ENCODE measurements at regions not wholly inside any gene's neighbourhood (a gene's known extent, or its start where the extent isn't known, plus 50 kb on each side); places are given as distances from the start of the nearest gene placed in this dataset.

GRCh38 chr3:165613014-165613413 is 224.2 kb downstream of the BCHE start:
- FAIRE-seq = no peak
- dilution Hi-C loops (cut with MboI; ENCODE audit: extremely low pct_ligation_motif_present, low sequenced_read_pairs) = no loop called here
- no peaks in the 10 kb centered on the region for H4K20me1 ChIP-seq (ENCODE audit: control insufficient read depth, extremely low read depth, insufficient read depth, low read length)

DNA sequence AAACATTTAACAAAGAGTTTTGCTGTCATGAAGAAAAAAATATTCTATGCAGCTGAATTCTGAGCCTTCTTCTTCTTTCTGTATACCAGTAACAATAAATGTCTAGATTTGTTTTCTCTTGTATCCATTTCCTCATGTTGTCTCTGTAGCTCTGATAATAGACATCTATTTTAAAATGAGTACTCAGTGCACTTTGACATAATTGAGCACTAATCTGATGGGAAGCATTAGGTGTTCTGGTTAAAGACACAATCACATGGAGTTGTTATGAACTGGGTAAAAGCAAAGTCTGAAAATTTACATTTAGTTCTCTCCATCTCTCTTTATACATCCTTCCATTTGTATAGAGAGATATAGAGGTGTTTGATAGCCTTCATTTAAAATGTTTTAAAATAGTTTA is 230.0 kb downstream of the BCHE start:
- Histone ChIP-seq H3K9me1 (ENCODE audit: control insufficient read depth, extremely low read depth, insufficient read depth, low read length) (no peaks in the 10 kb centered on the region), H3K9me3 (ENCODE audit: control insufficient read depth, low read depth, low read length) (no peaks in the 10 kb centered on the region), H2AFZ (ENCODE audit: control insufficient read depth, low read length) (no peak overlapping the region), H3K27ac (ENCODE audit: control insufficient read depth, insufficient read depth, low read length) (no peak overlapping the region), H3K79me2 (ENCODE audit: control insufficient read depth, insufficient read depth, low read length) (no peaks in the 10 kb centered on the region), H3K4me3 (ENCODE audit: control insufficient read depth in 2 of 3, extremely low read depth in 1 of 3, insufficient read depth in 2 of 3, low read depth in 1 of 3, low read length in 3 of 3) (no peak overlapping the region), H3K27me3 (ENCODE audit: control insufficient read depth, extremely low read depth, insufficient read depth, low read length) (no peaks in the 10 kb centered on the region), H3K4me2 (ENCODE audit: control insufficient read depth, extremely low read depth, insufficient read depth, low read depth, low read length) (no peak overlapping the region), H3K36me3 (ENCODE audit: control insufficient read depth in 2 of 2, extremely low read depth in 1 of 2, insufficient read depth in 2 of 2, low read length in 2 of 2) (no peaks in the 10 kb centered on the region), H3K9ac (ENCODE audit: control insufficient read depth, extremely low read depth, insufficient read depth, low read length) (no peak overlapping the region), H4K20me1 (ENCODE audit: control insufficient read depth, extremely low read depth, insufficient read depth, low read length) (no peaks in the 10 kb centered on the region), H3K4me1 (ENCODE audit: control insufficient read depth, extremely low read depth, insufficient read depth, low read length) (no peaks in the 10 kb centered on the region)
- no peak for DNase-seq (ENCODE audit: low read depth, low spot score)
- TF ChIP-seq, protein P1, sequence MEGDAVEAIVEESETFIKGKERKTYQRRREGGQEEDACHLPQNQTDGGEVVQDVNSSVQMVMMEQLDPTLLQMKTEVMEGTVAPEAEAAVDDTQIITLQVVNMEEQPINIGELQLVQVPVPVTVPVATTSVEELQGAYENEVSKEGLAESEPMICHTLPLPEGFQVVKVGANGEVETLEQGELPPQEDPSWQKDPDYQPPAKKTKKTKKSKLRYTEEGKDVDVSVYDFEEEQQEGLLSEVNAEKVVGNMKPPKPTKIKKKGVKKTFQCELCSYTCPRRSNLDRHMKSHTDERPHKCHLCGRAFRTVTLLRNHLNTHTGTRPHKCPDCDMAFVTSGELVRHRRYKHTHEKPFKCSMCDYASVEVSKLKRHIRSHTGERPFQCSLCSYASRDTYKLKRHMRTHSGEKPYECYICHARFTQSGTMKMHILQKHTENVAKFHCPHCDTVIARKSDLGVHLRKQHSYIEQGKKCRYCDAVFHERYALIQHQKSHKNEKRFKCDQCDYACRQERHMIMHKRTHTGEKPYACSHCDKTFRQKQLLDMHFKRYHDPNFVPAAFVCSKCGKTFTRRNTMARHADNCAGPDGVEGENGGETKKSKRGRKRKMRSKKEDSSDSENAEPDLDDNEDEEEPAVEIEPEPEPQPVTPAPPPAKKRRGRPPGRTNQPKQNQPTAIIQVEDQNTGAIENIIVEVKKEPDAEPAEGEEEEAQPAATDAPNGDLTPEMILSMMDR (optimal IDR thresholded peaks at IDR 0.05 in 1 of 3, IDR thresholded peaks at IDR 0.05 in 1 of 3, conservative IDR thresholded peaks at IDR 0.05 in 1 of 3; ENCODE audit: extremely low read depth in 1 of 3, insufficient read depth in 2 of 3, low read length in 3 of 3) = no peak
- TF ChIP-seq EZH2 (IDR thresholded peaks at IDR 0.05; ENCODE audit: low read length) = no peak
- FAIRE-seq = no peak
- dilution Hi-C loops (cut with MboI; ENCODE audit: extremely low pct_ligation_motif_present, low sequenced_read_pairs) = no loop called here

More at GRCh38 chr3:165613014-165613413, 224.2 kb downstream of the BCHE start:
- H3K4me1 ChIP-seq (ENCODE audit: control insufficient read depth, extremely low read depth, insufficient read depth, low read length) = no peaks in the 10 kb centered on the region
- no peak for DNase-seq (ENCODE audit: low read depth, low spot score)
- H3K27ac ChIP-seq (ENCODE audit: control insufficient read depth, insufficient read depth, low read length) = no peak overlapping the region
- no peak overlapping the region for H3K9ac ChIP-seq (ENCODE audit: control insufficient read depth, extremely low read depth, insufficient read depth, low read length)
- H2AFZ ChIP-seq (ENCODE audit: control insufficient read depth, low read length) = no peak overlapping the region
- no peaks in the 10 kb centered on the region for H3K9me1 ChIP-seq (ENCODE audit: control insufficient read depth, extremely low read depth, insufficient read depth, low read length)
- H3K9me3 ChIP-seq (ENCODE audit: control insufficient read depth, low read depth, low read length) = no peaks in the 10 kb centered on the region
- H3K79me2 ChIP-seq (ENCODE audit: control insufficient read depth, insufficient read depth, low read length) = no peaks in the 10 kb centered on the region
- H3K36me3 ChIP-seq (ENCODE audit: control insufficient read depth in 2 of 2, extremely low read depth in 1 of 2, insufficient read depth in 2 of 2, low read length in 2 of 2) = no peaks in the 10 kb centered on the region
- no peak overlapping the region for H3K4me3 ChIP-seq (ENCODE audit: control insufficient read depth in 2 of 3, extremely low read depth in 1 of 3, insufficient read depth in 2 of 3, low read depth in 1 of 3, low read length in 3 of 3)
- no peak for TF ChIP-seq EZH2 (IDR thresholded peaks at IDR 0.05; ENCODE audit: low read length)
- TF ChIP-seq, protein P1 (optimal IDR thresholded peaks at IDR 0.05 in 1 of 3, IDR thresholded peaks at IDR 0.05 in 1 of 3, conservative IDR thresholded peaks at IDR 0.05 in 1 of 3; ENCODE audit: extremely low read depth in 1 of 3, insufficient read depth in 2 of 3, low read length in 3 of 3) = no peak
- no peaks in the 10 kb centered on the region for H3K27me3 ChIP-seq (ENCODE audit: control insufficient read depth, extremely low read depth, insufficient read depth, low read length)
- H3K4me2 ChIP-seq (ENCODE audit: control insufficient read depth, extremely low read depth, insufficient read depth, low read depth, low read length) = no peak overlapping the region
